Vagina (tissue), 2 donors: ENCODE measurements at regions not wholly inside any gene's neighbourhood (a gene's known extent, or its start where the extent isn't known, plus 50 kb on each side); places are given as distances from the start of the nearest gene placed in this dataset.

Experiments used
- POLR2AphosphoS5 ChIP-seq, 2 donors: sonication (generic); formaldehyde crosslinking; IDR thresholded peaks; one replicate each; pipeline ENCODE4 v1.9.0; 2017; ENCODE audit warnings: antibody characterized with exemption in 2 of 2, mild to moderate bottlenecking in 2 of 2, low read depth in 1 of 2; ENCODE audit not compliant: insufficient read depth in 1 of 2
- TF ChIP-seq, protein P1 (sequence below), 3 experiments: fragments of 450-650 bp in 2 of 3; fragments of 200-600 bp in 1 of 3; sonication (generic) in 1 of 3; IDR thresholded peaks; one replicate each; pipeline ENCODE4 v1.5.1; 2017 to 2019; ENCODE audit warnings: antibody characterized with exemption in 3 of 3, mild to moderate bottlenecking in 2 of 3, moderate library complexity in 2 of 3

DNA sequence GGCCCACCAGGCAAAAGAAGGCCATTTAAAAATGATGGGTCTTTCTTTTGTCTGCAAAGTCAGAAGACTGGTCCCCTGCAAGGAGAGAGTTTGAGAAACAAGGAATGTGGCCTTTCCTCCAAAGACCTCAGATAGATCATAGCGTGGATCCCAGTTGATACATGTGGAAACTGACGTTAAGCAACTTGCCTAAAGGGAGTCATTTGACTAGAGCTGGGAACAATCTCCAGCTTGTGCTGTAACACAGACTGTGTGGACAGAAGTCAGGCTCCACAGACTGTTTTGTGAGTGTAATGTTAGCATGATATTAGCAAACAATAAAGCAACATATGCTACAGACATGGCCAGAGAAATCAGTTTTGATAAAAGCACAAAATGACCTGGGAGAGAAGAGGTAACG is 140.4 kb upstream of the CITED2 start:
- no peak for TF ChIP-seq POLR2AphosphoS5 (IDR thresholded peaks at IDR 0.05; ENCODE audit: insufficient read depth in 1 of 2, low read depth in 1 of 2)
- TF ChIP-seq, protein P1, sequence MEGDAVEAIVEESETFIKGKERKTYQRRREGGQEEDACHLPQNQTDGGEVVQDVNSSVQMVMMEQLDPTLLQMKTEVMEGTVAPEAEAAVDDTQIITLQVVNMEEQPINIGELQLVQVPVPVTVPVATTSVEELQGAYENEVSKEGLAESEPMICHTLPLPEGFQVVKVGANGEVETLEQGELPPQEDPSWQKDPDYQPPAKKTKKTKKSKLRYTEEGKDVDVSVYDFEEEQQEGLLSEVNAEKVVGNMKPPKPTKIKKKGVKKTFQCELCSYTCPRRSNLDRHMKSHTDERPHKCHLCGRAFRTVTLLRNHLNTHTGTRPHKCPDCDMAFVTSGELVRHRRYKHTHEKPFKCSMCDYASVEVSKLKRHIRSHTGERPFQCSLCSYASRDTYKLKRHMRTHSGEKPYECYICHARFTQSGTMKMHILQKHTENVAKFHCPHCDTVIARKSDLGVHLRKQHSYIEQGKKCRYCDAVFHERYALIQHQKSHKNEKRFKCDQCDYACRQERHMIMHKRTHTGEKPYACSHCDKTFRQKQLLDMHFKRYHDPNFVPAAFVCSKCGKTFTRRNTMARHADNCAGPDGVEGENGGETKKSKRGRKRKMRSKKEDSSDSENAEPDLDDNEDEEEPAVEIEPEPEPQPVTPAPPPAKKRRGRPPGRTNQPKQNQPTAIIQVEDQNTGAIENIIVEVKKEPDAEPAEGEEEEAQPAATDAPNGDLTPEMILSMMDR (IDR thresholded peaks at IDR 0.05), result no peak
